Naive thymus-derived CD8-positive, alpha-beta T cell (primary cell): ENCODE measurements at regions not wholly inside any gene's neighbourhood (a gene's known extent, or its start where the extent isn't known, plus 50 kb on each side); places are given as distances from the start of the nearest gene placed in this dataset.

Source experiments
- ATAC-seq, 2 donors: fragments of 150-1000 bp; cut with Tn5 transposase in 1 of 2; sonication (Bioruptor Pico), chemical (Tn5 transposase) in 1 of 2; 1 replicate in 1 of 2; 2 replicates in 1 of 2; pipeline ENCODE4 v1.10.0; 2021; ENCODE audit warnings: mild to moderate bottlenecking in 2 of 2, moderate library complexity in 2 of 2
- POLR2A ChIA-PET: fragments of 350-600 bp; sonication (Branson Sonifier 250); formaldehyde crosslinking; loops from one replicate; lab custom pipeline; 2021; ENCODE audit warnings: antibody characterized with exemption; lab: Charles Lee
- DNase-seq, 10 donors: peaks; one replicate each; pipeline versions ENCODE4 v3.0.0 to v3.0.0-alpha.2; 2020 to 2022
- H3K27ac Mint-ChIP-seq, 10 donors: one replicate each; pipeline ENCODE4 v1.8.0; 2020 to 2022; ENCODE audit warnings: mild to moderate bottlenecking in 10 of 10, mixed read lengths in 10 of 10, moderate library complexity in 4 of 10, inconsistent platforms in 1 of 10
- H3K27me3 Mint-ChIP-seq, 5 donors: one replicate each; pipeline ENCODE4 v1.8.0; 2021 to 2022; ENCODE audit warnings: mixed read lengths in 5 of 5
- H3K36me3 Mint-ChIP-seq, 3 donors: one replicate each; pipeline ENCODE4 v1.8.0; 2020 to 2022; ENCODE audit warnings: mixed read lengths in 3 of 3, mild to moderate bottlenecking in 2 of 3, inconsistent platforms in 1 of 3
- H3K4me1 Mint-ChIP-seq, 4 donors: one replicate each; pipeline ENCODE4 v1.8.0; 2021 to 2022; ENCODE audit warnings: mixed read lengths in 4 of 4
- H3K4me3 Mint-ChIP-seq, 10 donors: one replicate each; pipeline ENCODE4 v1.8.0; 2020 to 2022; ENCODE audit warnings: mild to moderate bottlenecking in 10 of 10, mixed read lengths in 10 of 10, moderate library complexity in 6 of 10, inconsistent platforms in 1 of 10
- H3K9me3 Mint-ChIP-seq, 9 donors: one replicate each; pipeline ENCODE4 v1.8.0; 2020 to 2022; ENCODE audit warnings: mixed read lengths in 9 of 9, mild to moderate bottlenecking in 3 of 9, inconsistent platforms in 1 of 9, moderate library complexity in 1 of 9

- H3K27ac Mint-ChIP-seq = no peak overlapping the region
- H3K36me3 Mint-ChIP-seq = no peaks in the 10 kb centered on the region
- POLR2A ChIA-PET = no interaction called here
- no peaks in the 10 kb centered on the region for H3K4me1 Mint-ChIP-seq
- no peaks in the 10 kb centered on the region for H3K27me3 Mint-ChIP-seq
- ATAC-seq (no peak), DNase-seq (no peak)
- peaks cover 3 to 18% (median 8%) of the 10 kb centered on the region in 9 donors for H3K9me3 Mint-ChIP-seq
- no peak overlapping the region for H3K4me3 Mint-ChIP-seq
Observed at GRCh38 chr9:10729213-10729612, 116.4 kb upstream of the PTPRD start.

DNA sequence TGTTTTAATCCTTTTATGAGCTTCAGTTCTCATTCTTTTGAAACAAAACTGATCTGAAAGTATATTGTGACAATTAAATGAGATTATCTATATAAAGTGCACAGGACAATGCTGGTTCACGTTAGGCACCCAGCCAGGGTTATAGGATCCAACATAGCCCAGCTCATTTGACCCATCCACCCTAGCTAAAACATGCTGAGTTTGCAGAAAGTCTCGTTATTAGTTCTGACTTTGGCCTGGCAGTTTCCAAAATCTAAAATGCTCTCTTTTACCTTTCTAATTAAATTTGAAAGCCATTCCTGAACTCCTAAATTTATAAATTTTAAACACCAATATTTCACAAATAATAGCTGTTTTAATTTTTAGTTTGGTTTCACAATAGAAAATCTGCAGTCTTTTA is 131.9 kb upstream of the PTPRD start:
- H3K4me1 Mint-ChIP-seq = no peaks in the 10 kb centered on the region
- POLR2A ChIA-PET = no interaction called here
- ATAC-seq = no peak
- no peak for DNase-seq
- no peak overlapping the region for H3K4me3 Mint-ChIP-seq
- H3K9me3 Mint-ChIP-seq = peaks cover 2 to 29% (median 16%) of the 10 kb centered on the region in 9 donors
- no peak overlapping the region for H3K27ac Mint-ChIP-seq
- H3K36me3 Mint-ChIP-seq = peaks cover 0 to 11% (median 0%) of the 10 kb centered on the region in 3 donors
- H3K27me3 Mint-ChIP-seq = no peaks in the 10 kb centered on the region

- no peaks in the 10 kb centered on the region for H3K27me3 Mint-ChIP-seq
- DNase-seq (no peak), ATAC-seq (no peak)
- POLR2A ChIA-PET = no interaction called here
- no peak overlapping the region for H3K27ac Mint-ChIP-seq
- no peaks in the 10 kb centered on the region for H3K4me1 Mint-ChIP-seq
- no peak overlapping the region for H3K4me3 Mint-ChIP-seq
- H3K36me3 Mint-ChIP-seq = no peaks in the 10 kb centered on the region
- H3K9me3 Mint-ChIP-seq = peaks cover 9 to 46% (median 17%) of the 10 kb centered on the region in 9 donors
Observed at GRCh38 chr9:10753474-10753873, 140.7 kb upstream of the PTPRD start.

DNA sequence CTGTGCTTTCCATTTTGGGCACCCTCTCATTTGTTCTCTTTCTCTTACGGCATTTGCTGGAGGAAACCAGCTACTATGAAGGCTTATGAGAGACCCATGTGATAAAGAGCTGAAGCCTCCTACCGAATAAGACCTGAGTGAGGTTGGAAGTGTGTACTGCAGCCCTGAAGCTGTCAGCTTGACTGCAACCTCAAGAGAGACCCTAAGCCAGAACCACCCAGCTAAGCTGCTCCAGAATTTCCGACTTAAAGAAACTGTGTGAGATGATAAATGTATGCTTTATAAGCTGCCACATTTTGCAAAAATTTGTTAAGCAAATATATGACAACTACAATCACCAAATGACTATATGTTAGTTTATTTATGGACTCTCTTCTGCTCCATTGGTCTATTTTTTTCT is 151.7 kb upstream of the PTPRD start:
- DNase-seq (no peak), ATAC-seq (no peak)
- POLR2A ChIA-PET = no interaction called here
- no peak overlapping the region for H3K27ac Mint-ChIP-seq
- no peaks in the 10 kb centered on the region for H3K27me3 Mint-ChIP-seq
- no peak overlapping the region for H3K4me3 Mint-ChIP-seq
- no peaks in the 10 kb centered on the region for H3K4me1 Mint-ChIP-seq
- peaks cover 0 to 3% (median 0%) of the 10 kb centered on the region in 3 donors for H3K36me3 Mint-ChIP-seq
- H3K9me3 Mint-ChIP-seq = peaks cover 5 to 38% (median 19%) of the 10 kb centered on the region in 9 donors

GRCh38 chr9:10773136-10773535 is 160.3 kb upstream of the PTPRD start:
- Mint-ChIP-seq H3K9me3 (peaks cover 3 to 47% (median 16%) of the 10 kb centered on the region in 9 donors), H3K27me3 (no peaks in the 10 kb centered on the region), H3K4me3 (no peak overlapping the region), H3K4me1 (no peaks in the 10 kb centered on the region), H3K27ac (no peak overlapping the region), H3K36me3 (peaks cover 0 to 14% (median 0%) of the 10 kb centered on the region in 3 donors)
- ATAC-seq = no peak
- POLR2A ChIA-PET = no interaction called here
- DNase-seq = no peak

GRCh38 chr9:10774051-10774450 is 161.2 kb upstream of the PTPRD start:
- peaks cover 3 to 41% (median 16%) of the 10 kb centered on the region in 9 donors for H3K9me3 Mint-ChIP-seq
- no peaks in the 10 kb centered on the region for H3K27me3 Mint-ChIP-seq
- ATAC-seq = no peak
- H3K4me3 Mint-ChIP-seq = no peak overlapping the region
- no peaks in the 10 kb centered on the region for H3K4me1 Mint-ChIP-seq
- H3K36me3 Mint-ChIP-seq = peaks cover 0 to 14% (median 0%) of the 10 kb centered on the region in 3 donors
- no peak overlapping the region for H3K27ac Mint-ChIP-seq
- DNase-seq = no peak
- POLR2A ChIA-PET = no interaction called here

GRCh38 chr9:10785255-10785654 is 172.5 kb upstream of the PTPRD start:
- no peaks in the 10 kb centered on the region for H3K36me3 Mint-ChIP-seq
- no peak overlapping the region for H3K27ac Mint-ChIP-seq
- H3K4me3 Mint-ChIP-seq = no peak overlapping the region
- peaks cover 3 to 35% (median 13%) of the 10 kb centered on the region in 9 donors for H3K9me3 Mint-ChIP-seq
- ATAC-seq (no peak), DNase-seq (no peak)
- H3K4me1 Mint-ChIP-seq = no peaks in the 10 kb centered on the region
- H3K27me3 Mint-ChIP-seq = no peaks in the 10 kb centered on the region
- POLR2A ChIA-PET = no interaction called here

DNA sequence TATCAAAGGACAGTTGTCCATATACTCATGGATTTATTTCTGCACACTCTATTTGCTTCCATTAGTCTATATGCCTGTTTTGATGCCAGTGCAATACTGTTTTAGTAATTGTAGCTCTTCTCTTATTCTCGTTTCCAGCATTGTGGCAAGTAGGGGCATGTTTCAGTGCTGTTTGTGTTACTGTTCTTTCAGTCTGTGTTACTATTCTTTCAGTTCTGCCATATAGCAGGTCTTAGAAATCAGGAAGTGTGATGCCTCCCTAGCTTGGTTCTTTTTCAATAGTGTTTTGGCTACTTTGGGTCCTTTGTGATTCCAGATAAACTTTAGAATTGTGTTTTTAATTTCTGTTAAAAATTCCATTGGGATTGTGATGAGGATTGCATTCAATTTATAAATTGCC is 180.5 kb upstream of the PTPRD start:
- Mint-ChIP-seq H3K27ac (no peak overlapping the region), H3K4me3 (no peak overlapping the region), H3K27me3 (no peaks in the 10 kb centered on the region), H3K9me3 (peaks cover 7 to 48% (median 14%) of the 10 kb centered on the region in 9 donors), H3K36me3 (peaks cover 0 to 4% (median 0%) of the 10 kb centered on the region in 3 donors), H3K4me1 (no peaks in the 10 kb centered on the region)
- DNase-seq (no peak), ATAC-seq (no peak)
- POLR2A ChIA-PET = no interaction called here

DNA sequence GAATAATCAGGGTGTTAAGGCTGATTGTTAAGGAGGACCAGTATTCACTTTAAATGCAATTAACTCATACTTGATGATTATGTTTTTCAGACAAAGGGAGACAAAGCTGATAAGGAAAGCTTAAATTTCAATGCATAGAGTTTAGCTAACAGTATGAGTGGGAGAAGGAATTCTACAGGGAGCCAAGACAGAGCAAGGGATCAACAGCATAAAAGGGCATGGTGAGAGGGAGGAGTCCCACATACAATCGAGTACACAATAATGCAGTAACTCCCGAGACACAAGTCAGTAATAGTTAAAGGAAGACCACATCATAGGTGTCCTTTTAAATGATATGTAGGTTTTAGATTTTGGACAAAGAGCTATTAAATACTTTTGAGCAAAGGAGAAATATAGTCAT is 191.7 kb upstream of the PTPRD start:
- Mint-ChIP-seq H3K36me3 (no peaks in the 10 kb centered on the region), H3K27ac (no peak overlapping the region), H3K9me3 (peaks cover 0 to 18% (median 10%) of the 10 kb centered on the region in 9 donors), H3K27me3 (no peaks in the 10 kb centered on the region), H3K4me3 (no peak overlapping the region), H3K4me1 (no peaks in the 10 kb centered on the region)
- ATAC-seq (no peak), DNase-seq (no peak)
- POLR2A ChIA-PET = no interaction called here

DNA sequence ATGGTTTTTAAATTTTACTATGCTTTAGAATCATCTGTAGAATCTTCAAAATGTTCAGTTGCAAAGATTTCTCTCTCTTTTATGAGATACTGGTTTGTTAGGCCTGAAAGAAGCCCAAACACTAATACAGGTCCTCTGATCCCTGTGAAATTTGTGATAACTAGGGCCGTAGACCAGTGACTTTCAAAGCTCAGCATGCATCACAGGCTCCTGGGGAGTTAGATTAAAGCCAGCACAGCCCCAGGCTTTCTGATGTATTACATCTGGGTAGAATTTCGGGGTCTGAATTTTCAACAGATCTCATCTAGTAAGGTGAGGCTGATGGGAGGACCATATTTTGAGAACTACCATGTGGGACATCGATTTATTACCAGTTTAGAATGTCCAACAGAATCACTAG is 194.1 kb upstream of the PTPRD start:
- ATAC-seq = no peak
- POLR2A ChIA-PET = no interaction called here
- no peak for DNase-seq
- Mint-ChIP-seq H3K27me3 (no peaks in the 10 kb centered on the region), H3K36me3 (no peaks in the 10 kb centered on the region), H3K4me3 (no peak overlapping the region), H3K9me3 (peaks cover 0 to 18% (median 11%) of the 10 kb centered on the region in 9 donors), H3K4me1 (no peaks in the 10 kb centered on the region), H3K27ac (no peak overlapping the region)

GRCh38 chr9:10818206-10818605 is 205.4 kb upstream of the PTPRD start:
- peaks cover 0 to 36% (median 14%) of the 10 kb centered on the region in 9 donors for H3K9me3 Mint-ChIP-seq
- ATAC-seq (no peak), DNase-seq (no peak)
- no peaks in the 10 kb centered on the region for H3K4me1 Mint-ChIP-seq
- H3K4me3 Mint-ChIP-seq = no peak overlapping the region
- no peaks in the 10 kb centered on the region for H3K27me3 Mint-ChIP-seq
- no peaks in the 10 kb centered on the region for H3K36me3 Mint-ChIP-seq
- POLR2A ChIA-PET = no interaction called here
- no peak overlapping the region for H3K27ac Mint-ChIP-seq

DNA sequence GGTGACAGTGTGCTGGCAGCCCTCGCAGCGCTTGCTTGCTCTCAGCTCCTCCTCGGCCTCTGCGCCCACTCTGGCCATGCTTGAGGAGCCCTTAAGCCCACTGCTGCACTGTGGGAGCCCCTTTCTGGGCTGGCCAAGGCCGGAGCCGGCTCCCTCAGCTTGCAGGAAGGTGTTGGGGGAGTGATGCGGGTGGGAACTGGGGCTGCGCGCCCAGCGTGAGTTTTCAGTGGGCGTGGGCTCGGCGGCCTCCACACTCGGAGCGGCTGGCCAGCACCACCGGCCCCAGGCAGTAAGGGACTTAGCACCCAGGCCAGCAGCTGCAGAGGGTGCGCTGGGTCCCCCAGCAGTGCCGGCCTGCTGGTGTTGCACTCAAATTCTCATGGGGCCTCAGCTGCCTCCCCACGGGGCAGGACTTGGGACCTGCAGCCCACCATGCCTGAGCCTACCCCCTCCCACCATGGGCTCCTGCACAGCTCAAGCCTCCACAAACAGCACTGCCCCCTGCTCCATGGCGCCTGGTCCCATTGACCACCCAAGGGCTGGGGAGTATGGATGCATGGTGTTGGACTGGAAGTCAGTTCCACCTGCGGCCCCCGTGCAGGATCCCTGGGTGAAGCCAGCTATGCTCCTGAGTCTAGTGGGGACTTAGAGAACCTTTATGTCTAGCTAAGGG is 223.1 kb upstream of the PTPRD start:
- no peaks in the 10 kb centered on the region for H3K27me3 Mint-ChIP-seq
- no peak overlapping the region for H3K27ac Mint-ChIP-seq
- no peak overlapping the region for H3K4me3 Mint-ChIP-seq
- POLR2A ChIA-PET = no interaction called here
- H3K4me1 Mint-ChIP-seq = no peaks in the 10 kb centered on the region
- H3K36me3 Mint-ChIP-seq = no peaks in the 10 kb centered on the region
- ATAC-seq (no peak), DNase-seq (peak in 1 of 10 donors; percentile 61)
- peaks cover 0 to 26% (median 16%) of the 10 kb centered on the region in 9 donors for H3K9me3 Mint-ChIP-seq

- Mint-ChIP-seq H3K4me3 (no peak overlapping the region), H3K9me3 (peaks cover 0 to 31% (median 12%) of the 10 kb centered on the region in 9 donors), H3K4me1 (no peaks in the 10 kb centered on the region), H3K27ac (no peak overlapping the region), H3K36me3 (no peaks in the 10 kb centered on the region), H3K27me3 (no peaks in the 10 kb centered on the region)
- no peak for DNase-seq
- POLR2A ChIA-PET = no interaction called here
- ATAC-seq = no peak
Observed at GRCh38 chr9:10843151-10843550, 230.3 kb upstream of the PTPRD start.

- DNase-seq (no peak), ATAC-seq (no peak)
- no peaks in the 10 kb centered on the region for H3K27me3 Mint-ChIP-seq
- H3K4me3 Mint-ChIP-seq = no peak overlapping the region
- no peaks in the 10 kb centered on the region for H3K4me1 Mint-ChIP-seq
- peaks cover 0 to 13% (median 0%) of the 10 kb centered on the region in 3 donors for H3K36me3 Mint-ChIP-seq
- POLR2A ChIA-PET = no interaction called here
- H3K9me3 Mint-ChIP-seq = peaks cover 5 to 34% (median 12%) of the 10 kb centered on the region in 9 donors
- H3K27ac Mint-ChIP-seq = no peak overlapping the region
Observed at GRCh38 chr9:10855847-10856246, 243.0 kb upstream of the PTPRD start.
